ENCODE measurements at regions not wholly inside any gene's neighbourhood (a gene's known extent, or its start where the extent isn't known, plus 50 kb on each side); places are given as distances from the start of the nearest gene placed in this dataset.

- no peak for DNase-seq
Measured at GRCh38 chr16:86894029-86894567, 315.7 kb downstream of the FOXL1 start.

GRCh38 chr16:86894925-86895324, 316.6 kb downstream of the FOXL1 start:
- no peak for DNase-seq

- no peak for DNase-seq
Measured at GRCh38 chr16:86895606-86896005, 317.3 kb downstream of the FOXL1 start.

GRCh38 chr16:86896976-86897375, 318.6 kb downstream of the FOXL1 start:
- no peak for DNase-seq

- no peak for DNase-seq
Measured at GRCh38 chr16:86897486-86897885, 319.1 kb downstream of the FOXL1 start.

- no peak for DNase-seq
Measured at GRCh38 chr16:86898386-86898785, 320.0 kb downstream of the FOXL1 start.

- no peak for DNase-seq
Measured at GRCh38 chr16:86899151-86899550, 320.8 kb downstream of the FOXL1 start.

- no peak for DNase-seq
Measured at GRCh38 chr16:86899757-86900156, 321.4 kb downstream of the FOXL1 start.

GRCh38 chr16:86901483-86901882, 323.1 kb downstream of the FOXL1 start:
- DNase-seq: no peak

GRCh38 chr16:86902656-86903001, 324.3 kb downstream of the FOXL1 start:
- no peak for DNase-seq

- no peak for DNase-seq
Measured at GRCh38 chr16:86903068-86903467, 324.7 kb downstream of the FOXL1 start.

- no peak for DNase-seq
Measured at GRCh38 chr16:86905302-86905701, 327.0 kb downstream of the FOXL1 start.

GRCh38 chr16:86906623-86907022, 328.3 kb downstream of the FOXL1 start:
- DNase-seq: no peak

- DNase-seq: no peak
Measured at GRCh38 chr16:86909359-86910160, 331.2 kb downstream of the FOXL1 start.

GRCh38 chr16:86910161-86910769, 331.9 kb downstream of the FOXL1 start:
- DNase-seq: no peak

- DNase-seq: no peak
Measured at GRCh38 chr16:86911437-86911958, 333.1 kb downstream of the FOXL1 start.

- DNase-seq: no peak
Measured at GRCh38 chr16:86913886-86914285, 335.5 kb downstream of the FOXL1 start.

- no peak for DNase-seq
Measured at GRCh38 chr16:86914876-86915717, 336.7 kb downstream of the FOXL1 start.

GRCh38 chr16:86917471-86918365, 339.4 kb downstream of the FOXL1 start:
- no peak for DNase-seq

GRCh38 chr16:86918637-86919036, 340.3 kb downstream of the FOXL1 start:
- no peak for DNase-seq

GRCh38 chr16:86919078-86919477, 340.7 kb downstream of the FOXL1 start:
- DNase-seq: no peak
